ENCODE measurements at regions not wholly inside any gene's neighbourhood (a gene's known extent, or its start where the extent isn't known, plus 50 kb on each side); places are given as distances from the start of the nearest gene placed in this dataset.

DNA sequence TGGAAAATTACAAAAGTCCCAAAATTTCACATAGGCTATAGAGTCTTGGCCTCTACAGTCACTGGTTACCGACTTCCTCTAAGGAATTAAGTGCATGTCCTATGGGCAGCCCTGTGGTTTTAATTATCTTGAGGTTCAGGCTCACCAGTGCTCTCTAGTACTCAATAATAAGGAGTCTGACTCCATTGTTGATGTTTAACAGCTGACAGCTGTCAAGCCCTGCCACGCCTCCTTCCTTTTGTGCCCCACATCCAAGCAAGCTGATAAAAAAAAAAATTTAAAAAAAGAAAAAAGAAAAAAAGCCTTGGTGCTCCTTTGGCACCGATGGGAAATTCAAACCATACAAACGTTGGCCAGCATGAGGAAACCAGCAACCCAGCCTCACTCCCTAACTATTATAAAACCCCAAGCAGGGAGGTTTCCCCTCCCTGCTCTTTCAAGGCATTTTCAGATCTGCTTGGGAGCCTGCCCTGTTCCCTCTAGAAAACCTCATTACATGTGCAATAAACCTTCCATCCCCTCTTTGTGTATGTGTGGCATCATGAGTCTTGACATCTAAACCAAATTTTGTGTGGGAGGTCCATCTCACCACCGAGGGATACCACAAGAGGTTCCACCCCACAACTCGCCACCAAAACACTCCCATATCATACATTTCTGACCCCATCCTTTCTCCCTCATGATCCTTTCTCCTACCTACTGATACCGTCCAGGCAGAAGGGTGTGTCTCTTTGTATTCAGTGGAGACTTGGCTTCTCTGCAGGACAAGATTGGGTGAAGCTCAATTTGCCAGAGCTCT, 70.9 kb upstream of the CCDC71L start:
- no peak overlapping the region for H3K9ac ChIP-seq (ENCODE audit: low read length)
- H3F3A ChIP-seq (ENCODE audit: insufficient read depth), result no peaks in the 10 kb centered on the region
- no peaks in the 10 kb centered on the region for H4K20me1 ChIP-seq (ENCODE audit: low read depth, low read length)
- no peak overlapping the region for H3K4me3 ChIP-seq (ENCODE audit: insufficient read depth, low read length, poor library complexity, severe bottlenecking)
- no peaks in the 10 kb centered on the region for H3K9me2 ChIP-seq (replicated peaks; ENCODE audit: insufficient read depth, low read length)
- no peaks in the 10 kb centered on the region for H3K27me3 ChIP-seq (ENCODE audit: low read length)
- TF ChIP-seq EZH2phosphoT487 (conservative IDR thresholded peaks at IDR 0.05; ENCODE audit: low read length), result no peak
- TF ChIP-seq, protein P1, sequence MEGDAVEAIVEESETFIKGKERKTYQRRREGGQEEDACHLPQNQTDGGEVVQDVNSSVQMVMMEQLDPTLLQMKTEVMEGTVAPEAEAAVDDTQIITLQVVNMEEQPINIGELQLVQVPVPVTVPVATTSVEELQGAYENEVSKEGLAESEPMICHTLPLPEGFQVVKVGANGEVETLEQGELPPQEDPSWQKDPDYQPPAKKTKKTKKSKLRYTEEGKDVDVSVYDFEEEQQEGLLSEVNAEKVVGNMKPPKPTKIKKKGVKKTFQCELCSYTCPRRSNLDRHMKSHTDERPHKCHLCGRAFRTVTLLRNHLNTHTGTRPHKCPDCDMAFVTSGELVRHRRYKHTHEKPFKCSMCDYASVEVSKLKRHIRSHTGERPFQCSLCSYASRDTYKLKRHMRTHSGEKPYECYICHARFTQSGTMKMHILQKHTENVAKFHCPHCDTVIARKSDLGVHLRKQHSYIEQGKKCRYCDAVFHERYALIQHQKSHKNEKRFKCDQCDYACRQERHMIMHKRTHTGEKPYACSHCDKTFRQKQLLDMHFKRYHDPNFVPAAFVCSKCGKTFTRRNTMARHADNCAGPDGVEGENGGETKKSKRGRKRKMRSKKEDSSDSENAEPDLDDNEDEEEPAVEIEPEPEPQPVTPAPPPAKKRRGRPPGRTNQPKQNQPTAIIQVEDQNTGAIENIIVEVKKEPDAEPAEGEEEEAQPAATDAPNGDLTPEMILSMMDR (IDR thresholded peaks at IDR 0.05; ENCODE audit: insufficient read depth, low read length, poor library complexity, severe bottlenecking), result no peak
- H3K9me3 ChIP-seq (ENCODE audit: insufficient read depth, low read length), result no peaks in the 10 kb centered on the region
- H3K27ac ChIP-seq (ENCODE audit: low read depth, low read length), result no peak overlapping the region
- H3K79me2 ChIP-seq (ENCODE audit: insufficient read depth, low read length), result no peaks in the 10 kb centered on the region
- H2AFZ ChIP-seq (ENCODE audit: low read depth, low read length, severe bottlenecking), result no peak overlapping the region
- no peaks in the 10 kb centered on the region for H3K36me3 ChIP-seq (ENCODE audit: low read length)
- peak overlapping the region; percentile 8 for H3K4me2 ChIP-seq (ENCODE audit: low read depth, low read length, poor library complexity, severe bottlenecking)

DNA sequence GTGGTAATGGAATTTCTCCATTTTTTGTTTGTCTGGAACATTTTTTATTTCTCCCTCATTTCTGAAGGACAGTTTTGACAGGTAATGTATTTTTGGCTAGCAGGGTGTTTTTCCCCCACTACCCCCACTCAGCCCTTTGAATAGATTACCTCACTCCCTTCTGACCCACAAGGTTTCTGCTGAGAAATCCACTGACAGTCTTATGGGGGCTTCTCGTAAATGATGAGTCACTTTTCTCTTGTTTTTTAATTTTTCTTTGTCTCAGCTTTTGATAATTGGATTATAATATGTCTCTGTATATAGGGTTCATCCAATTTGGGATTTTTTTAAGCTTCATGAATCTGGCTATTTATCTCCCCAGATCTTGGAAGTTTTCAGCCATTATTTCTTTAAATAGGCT, 74.7 kb upstream of the CCDC71L start:
- no peak overlapping the region for H3K4me3 ChIP-seq (ENCODE audit: insufficient read depth, low read length, poor library complexity, severe bottlenecking)
- no peaks in the 10 kb centered on the region for H3K9me3 ChIP-seq (ENCODE audit: insufficient read depth, low read length)
- no peaks in the 10 kb centered on the region for H3F3A ChIP-seq (ENCODE audit: insufficient read depth)
- H3K36me3 ChIP-seq (ENCODE audit: low read length), result no peaks in the 10 kb centered on the region
- TF ChIP-seq, protein P1 (IDR thresholded peaks at IDR 0.05; ENCODE audit: insufficient read depth, low read length, poor library complexity, severe bottlenecking), result no peak
- no peak for TF ChIP-seq EZH2phosphoT487 (conservative IDR thresholded peaks at IDR 0.05; ENCODE audit: low read length)
- no peaks in the 10 kb centered on the region for H3K27me3 ChIP-seq (ENCODE audit: low read length)
- no peaks in the 10 kb centered on the region for H4K20me1 ChIP-seq (ENCODE audit: low read depth, low read length)
- no peak overlapping the region for H3K9ac ChIP-seq (ENCODE audit: low read length)
- H3K27ac ChIP-seq (ENCODE audit: low read depth, low read length), result no peak overlapping the region
- no peak overlapping the region for H3K4me2 ChIP-seq (ENCODE audit: low read depth, low read length, poor library complexity, severe bottlenecking)
- no peaks in the 10 kb centered on the region for H3K9me2 ChIP-seq (replicated peaks; ENCODE audit: insufficient read depth, low read length)
- no peak overlapping the region for H2AFZ ChIP-seq (ENCODE audit: low read depth, low read length, severe bottlenecking)
- no peaks in the 10 kb centered on the region for H3K79me2 ChIP-seq (ENCODE audit: insufficient read depth, low read length)

DNA sequence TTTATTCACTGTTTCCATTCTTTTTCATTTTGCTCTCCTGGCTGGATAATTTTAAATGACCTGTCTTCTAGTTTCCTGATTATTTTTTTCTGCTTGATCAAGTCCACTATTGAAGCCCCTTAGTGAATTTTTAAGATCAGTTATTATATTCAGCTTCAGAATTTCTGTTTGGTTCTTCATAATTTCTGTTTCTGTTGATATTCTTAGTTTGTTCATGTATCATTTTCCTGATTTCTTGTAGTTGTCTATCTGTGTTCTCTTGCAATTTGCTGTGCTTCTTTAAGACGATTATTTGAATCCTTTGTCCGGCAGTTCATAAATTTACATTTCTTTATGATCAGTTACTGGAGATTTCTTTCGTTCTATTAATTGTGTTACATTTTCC, 75.2 kb upstream of the CCDC71L start:
- H4K20me1 ChIP-seq (ENCODE audit: low read depth, low read length), result no peaks in the 10 kb centered on the region
- H3K4me2 ChIP-seq (ENCODE audit: low read depth, low read length, poor library complexity, severe bottlenecking), result no peak overlapping the region
- H3K79me2 ChIP-seq (ENCODE audit: insufficient read depth, low read length), result no peaks in the 10 kb centered on the region
- no peak overlapping the region for H3K9ac ChIP-seq (ENCODE audit: low read length)
- TF ChIP-seq EZH2phosphoT487 (conservative IDR thresholded peaks at IDR 0.05; ENCODE audit: low read length), result no peak
- TF ChIP-seq, protein P1 (IDR thresholded peaks at IDR 0.05; ENCODE audit: insufficient read depth, low read length, poor library complexity, severe bottlenecking), result no peak
- H3K9me2 ChIP-seq (replicated peaks; ENCODE audit: insufficient read depth, low read length), result no peaks in the 10 kb centered on the region
- no peak overlapping the region for H3K4me3 ChIP-seq (ENCODE audit: insufficient read depth, low read length, poor library complexity, severe bottlenecking)
- no peak overlapping the region for H3K27ac ChIP-seq (ENCODE audit: low read depth, low read length)
- no peaks in the 10 kb centered on the region for H3K9me3 ChIP-seq (ENCODE audit: insufficient read depth, low read length)
- H3K36me3 ChIP-seq (ENCODE audit: low read length), result no peaks in the 10 kb centered on the region
- no peaks in the 10 kb centered on the region for H3F3A ChIP-seq (ENCODE audit: insufficient read depth)
- H2AFZ ChIP-seq (ENCODE audit: low read depth, low read length, severe bottlenecking), result no peak overlapping the region
- no peaks in the 10 kb centered on the region for H3K27me3 ChIP-seq (ENCODE audit: low read length)
